Forelimb muscle (tissue), 1 donor: ENCODE measurements at regions not wholly inside any gene's neighbourhood (a gene's known extent, or its start where the extent isn't known, plus 50 kb on each side); places are given as distances from the start of the nearest gene placed in this dataset.
"Not testable (repeated sequence)": the region's sequence is repeated elsewhere in the genome, so short reads cannot be mapped to it uniquely, and the experiment has no call there.

Experiments
- DNase-seq: peaks from one replicate; pipeline ENCODE4 v3.0.0-alpha.2; 2013; ENCODE audit warnings: low read depth

GRCh38 chr12:8390001-8390777 is 65.6 kb upstream of the CLEC6A start:
- not testable (repeated sequence) for DNase-seq

GRCh38 chr12:8396225-8397071 is 59.3 kb upstream of the CLEC6A start:
- not testable (repeated sequence) for DNase-seq

DNA sequence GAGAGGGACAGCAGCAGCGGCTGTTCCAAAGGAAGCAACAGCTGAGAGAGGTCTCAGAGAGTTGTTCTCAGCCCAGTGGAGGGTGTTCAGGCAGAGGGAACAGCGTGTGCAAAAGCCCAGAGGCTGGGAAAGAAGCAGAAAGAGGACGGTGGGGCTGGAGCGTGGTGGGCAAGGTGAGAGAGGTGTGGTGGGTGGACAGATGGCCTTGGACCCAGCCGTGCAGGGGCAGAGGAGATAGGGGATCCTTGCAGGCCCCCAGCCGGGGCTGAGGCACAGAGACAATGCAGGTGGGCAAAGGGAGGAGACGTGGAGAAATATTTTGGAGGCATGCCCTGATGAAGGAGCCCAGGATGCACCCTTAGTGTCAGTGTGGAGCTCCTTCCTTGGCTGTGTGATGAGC is 58.4 kb upstream of the CLEC6A start:
- not testable (repeated sequence) for DNase-seq

- DNase-seq: not testable (repeated sequence)
These were observed 56.2 kb upstream of the CLEC6A start for GRCh38 chr12:8399496-8400034.

DNA sequence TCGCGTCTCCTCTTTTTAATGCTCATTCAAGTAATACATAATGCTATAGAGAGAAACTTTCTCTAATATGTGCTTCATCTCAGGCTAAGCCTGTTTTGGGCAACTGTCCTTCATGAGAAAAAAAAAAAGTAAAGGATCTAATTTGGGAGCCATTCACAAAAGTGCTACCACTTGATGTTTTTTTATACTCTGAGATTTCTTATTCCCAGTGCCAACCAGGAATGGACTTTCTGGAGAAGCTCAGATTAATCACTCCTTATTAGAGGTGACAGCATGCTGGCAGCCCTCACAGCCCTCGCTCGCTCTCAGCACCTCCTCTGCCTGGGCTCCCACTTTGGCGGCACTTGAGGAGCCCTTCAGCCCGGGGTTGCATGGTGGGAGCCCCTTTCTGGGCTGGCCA is 51.9 kb upstream of the CLEC6A start:
- DNase-seq: not testable (repeated sequence)

- DNase-seq: not testable (repeated sequence)
These were observed 51.4 kb upstream of the CLEC6A start for GRCh38 chr12:8404341-8404740.
